ENCODE measurements at regions not wholly inside any gene's neighbourhood (a gene's known extent, or its start where the extent isn't known, plus 50 kb on each side); places are given as distances from the start of the nearest gene placed in this dataset.

DNA sequence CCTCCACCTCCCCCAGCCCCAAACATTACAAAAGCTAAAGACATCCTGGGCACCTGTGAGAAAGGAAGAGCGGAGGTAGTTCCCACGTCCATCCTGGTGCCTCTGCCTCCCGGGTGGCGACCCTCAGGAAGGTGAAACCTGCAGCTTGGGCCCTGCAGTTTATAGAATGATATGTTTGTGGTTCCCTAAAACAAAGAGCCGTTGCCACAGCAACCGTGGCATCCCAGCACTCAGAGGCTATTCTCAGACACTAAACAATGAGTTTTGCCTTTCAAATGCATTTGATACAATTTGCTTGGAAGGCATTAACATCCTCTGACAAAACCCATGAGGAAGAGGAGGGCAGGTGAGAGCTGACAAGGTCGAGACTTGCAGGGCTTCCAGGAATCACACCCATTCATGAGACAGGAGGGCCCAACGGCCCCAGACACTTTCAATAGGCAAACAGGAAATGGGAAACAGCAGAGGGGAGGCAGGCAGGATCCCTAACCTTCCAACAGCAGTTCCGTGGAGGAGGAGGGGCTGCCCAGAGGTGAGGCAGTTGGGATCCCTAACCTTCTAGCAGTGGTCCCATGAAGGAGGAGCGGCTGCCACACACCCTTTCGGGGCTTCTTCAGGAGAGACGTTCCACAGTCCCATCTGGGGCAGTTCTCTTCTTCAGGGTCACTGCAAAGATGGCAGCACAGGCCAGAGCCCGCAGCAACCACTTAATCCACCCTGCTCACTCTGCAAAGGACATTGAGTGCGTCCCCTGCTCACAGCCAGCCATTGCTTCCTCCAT lies 379.2 kb downstream of the SHANK2 start:
- DNase-seq (ENCODE audit: low spot score), result no peak

DNA sequence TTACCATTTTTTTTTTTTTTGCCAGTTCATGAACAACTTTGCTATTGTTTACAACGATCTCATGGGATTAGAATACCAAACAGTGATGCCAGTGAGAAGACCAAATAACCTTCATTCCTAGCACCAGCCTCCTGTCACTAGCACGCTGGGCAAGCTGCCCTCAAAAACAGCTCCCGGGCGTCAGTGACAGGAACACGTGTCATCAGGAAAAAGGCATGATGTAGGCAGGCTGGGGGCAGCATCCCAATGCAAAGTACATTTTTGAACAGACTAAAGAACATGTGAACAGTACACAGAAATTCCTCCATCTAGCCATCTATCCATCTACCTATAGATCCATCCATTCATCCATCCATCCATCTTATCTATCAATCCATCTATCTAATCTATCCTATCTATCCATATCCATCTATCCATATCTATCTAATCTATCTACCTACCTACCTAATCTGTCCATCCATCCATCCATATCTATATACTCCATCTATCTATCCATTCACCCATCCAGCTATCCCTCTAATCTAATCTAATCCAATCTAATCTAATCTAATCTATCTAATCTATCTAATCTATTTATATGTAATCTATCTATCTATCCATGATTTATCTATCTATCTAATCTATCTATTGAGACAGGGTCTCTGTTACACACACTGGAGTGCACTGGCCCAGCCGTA lies 378.5 kb downstream of the SHANK2 start:
- DNase-seq (ENCODE audit: low spot score), result no peak

DNA sequence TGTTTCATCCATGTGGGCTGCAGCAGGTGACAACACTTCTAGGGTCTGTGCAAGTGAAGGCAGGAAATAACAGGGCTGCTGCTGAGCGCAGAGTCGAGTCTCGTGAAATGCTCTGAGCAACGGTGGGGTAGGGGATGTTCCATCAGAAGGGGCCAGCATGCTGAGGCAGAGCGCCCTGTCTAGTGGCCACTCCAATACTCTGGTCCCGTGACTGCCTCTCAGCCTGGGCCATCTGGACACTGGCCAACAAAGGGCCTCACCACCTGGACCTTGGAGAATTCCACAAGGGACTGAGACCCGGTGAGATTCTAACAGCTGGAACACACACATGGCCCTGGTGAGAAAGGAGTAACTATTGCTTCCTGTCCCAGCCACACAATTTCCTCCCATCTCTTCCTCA lies 375.7 kb downstream of the SHANK2 start:
- DNase-seq (ENCODE audit: low spot score), result no peak

DNA sequence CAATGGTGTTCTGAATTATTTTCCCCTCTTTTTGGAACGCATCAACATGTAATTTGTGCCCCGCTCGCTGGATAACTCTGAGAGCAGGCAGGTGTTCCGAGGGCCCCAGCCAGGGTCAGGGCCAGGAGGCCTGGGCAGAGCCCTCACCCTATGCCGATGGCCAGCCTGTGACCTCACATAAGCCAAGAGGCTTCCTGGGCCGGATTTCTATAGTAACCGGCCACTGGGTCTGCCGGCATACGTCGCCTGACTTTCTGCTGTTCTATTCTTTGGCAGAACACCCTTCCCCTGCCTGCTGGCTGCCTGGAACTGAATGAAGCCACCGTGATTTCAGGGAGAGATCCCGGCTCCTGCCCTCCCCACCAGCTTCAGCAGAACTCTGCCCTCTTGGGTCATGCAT lies 375.2 kb downstream of the SHANK2 start:
- DNase-seq (ENCODE audit: low spot score), result no peak

DNA sequence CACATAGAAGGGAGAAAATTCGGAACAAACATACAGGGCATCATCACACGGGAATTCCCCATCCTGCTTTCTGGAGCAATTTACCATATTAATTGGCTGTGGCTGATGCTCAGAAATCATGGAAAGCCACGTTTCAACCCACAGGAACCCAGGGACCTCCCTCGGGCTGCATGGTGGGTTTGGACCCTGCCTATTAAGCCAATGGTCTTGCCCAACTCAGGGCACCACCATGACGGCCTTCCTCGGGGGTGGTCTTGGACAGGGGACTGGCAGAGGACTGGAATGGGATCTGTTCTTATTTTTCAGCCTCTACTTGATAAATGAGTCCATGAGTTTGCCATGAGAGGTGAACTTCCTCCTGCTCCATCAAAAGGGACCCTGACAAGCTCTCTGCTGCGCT lies 374.0 kb downstream of the SHANK2 start:
- DNase-seq (ENCODE audit: low spot score), result no peak

DNA sequence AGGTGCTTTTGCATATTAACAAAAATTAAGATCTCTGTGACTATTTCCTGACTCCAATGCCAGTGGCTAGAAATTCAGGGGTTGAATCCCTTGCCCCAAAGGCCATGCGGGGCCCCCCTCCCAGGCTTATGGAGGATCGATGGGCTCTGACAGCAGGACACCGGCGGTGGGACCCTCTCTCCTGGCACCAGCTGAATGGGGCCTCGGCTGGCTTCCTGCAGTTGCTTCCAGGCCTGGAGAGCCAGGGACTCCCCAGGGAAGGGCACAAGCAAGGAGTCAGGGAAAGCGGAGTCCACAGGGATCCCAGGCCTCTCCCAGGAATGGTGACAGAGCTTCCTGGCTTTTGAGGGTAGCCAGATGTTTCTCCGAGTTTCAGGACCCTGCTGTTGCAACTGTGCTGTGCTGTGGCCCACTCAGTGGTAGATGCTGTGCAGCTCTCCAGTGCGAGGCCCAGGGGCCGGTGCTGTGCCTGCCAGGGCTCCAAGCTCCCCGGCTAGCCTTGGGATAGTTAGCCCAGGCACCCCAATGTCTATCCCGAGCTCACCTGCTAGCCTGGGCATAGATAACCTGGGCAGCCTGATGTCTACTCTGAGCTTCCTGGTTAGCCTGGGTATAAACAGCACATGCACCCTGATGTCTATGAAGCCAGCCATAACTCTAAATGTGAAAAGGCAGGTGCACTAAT lies 372.6 kb downstream of the SHANK2 start:
- no peak for DNase-seq (ENCODE audit: low spot score)

DNA sequence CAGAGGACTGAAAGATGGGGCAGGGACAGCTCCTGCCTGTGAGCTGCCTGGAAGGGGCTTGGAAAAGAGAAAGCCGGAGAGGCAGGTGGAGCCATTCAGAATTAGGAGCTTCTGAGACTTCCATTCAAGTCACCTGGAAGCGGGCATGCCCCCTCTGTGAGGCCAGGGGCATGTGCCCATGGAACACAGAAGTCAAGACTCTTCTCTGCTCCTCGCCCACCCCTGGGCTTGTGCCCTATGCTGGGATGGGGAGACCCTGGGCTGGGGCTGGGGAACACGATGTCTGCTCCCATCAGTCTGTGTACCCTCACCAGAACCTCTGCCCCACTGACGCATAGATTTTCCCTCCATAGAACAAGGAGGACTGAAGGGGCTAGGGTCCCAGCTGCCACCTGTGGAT lies 372.0 kb downstream of the SHANK2 start:
- no peak for DNase-seq (ENCODE audit: low spot score)

DNA sequence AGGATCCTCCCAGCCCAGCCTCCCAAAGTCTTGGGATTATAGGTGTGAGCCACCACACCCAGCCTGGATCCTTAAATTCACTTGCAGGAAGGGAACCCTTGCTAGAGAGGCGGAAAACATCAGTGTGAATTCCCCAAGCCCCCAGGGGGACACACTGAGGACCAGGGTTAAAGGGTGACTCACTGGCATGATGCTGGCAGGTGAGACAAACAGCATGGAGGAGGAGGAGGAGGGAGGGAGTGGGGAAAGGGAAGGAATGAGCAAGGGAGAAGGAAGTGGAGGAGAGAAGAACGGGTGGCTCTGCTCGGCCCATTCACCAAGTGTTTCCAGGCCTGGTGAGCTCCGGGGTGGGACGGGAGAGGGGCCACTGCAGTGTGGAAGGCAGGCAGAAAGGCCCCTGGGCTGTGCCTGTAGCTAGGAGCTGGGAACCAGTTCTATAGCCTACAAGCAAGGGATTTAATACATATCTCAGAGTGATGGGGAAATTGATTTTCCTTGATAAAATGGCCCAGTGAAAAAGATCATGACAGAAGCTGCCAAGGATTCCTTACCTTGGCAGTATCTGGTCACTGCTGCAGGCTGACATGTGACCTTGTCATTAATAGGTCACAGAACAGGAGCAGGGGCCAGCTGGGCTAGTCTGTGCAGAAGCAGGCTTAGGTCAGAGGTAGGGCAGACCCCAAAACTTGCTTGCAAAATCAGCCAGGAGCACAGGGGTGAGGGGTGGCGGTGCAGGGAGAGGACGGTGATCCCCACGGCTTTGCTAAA lies 370.2 kb downstream of the SHANK2 start:
- DNase-seq (ENCODE audit: low spot score), result no peak

DNA sequence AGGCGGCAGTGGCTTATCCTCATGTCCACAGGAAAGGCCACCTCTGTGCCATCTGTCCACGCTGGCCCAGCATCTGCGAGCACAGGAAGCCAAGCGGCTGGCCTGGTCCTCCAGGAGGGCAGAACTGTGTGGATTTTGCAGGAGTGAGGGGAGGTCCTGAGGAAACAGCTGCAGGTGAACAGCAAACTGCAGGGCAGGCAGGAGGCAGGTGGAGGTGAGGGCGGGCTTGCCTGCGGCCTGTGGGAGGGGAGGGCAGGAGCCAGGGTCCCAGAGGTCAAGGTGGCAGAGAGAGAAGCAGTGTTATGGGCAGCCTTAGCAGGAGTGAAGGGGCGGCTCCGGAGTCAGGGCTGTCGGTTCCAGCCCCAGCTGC lies 369.7 kb downstream of the SHANK2 start:
- DNase-seq (ENCODE audit: low spot score), result no peak

DNA sequence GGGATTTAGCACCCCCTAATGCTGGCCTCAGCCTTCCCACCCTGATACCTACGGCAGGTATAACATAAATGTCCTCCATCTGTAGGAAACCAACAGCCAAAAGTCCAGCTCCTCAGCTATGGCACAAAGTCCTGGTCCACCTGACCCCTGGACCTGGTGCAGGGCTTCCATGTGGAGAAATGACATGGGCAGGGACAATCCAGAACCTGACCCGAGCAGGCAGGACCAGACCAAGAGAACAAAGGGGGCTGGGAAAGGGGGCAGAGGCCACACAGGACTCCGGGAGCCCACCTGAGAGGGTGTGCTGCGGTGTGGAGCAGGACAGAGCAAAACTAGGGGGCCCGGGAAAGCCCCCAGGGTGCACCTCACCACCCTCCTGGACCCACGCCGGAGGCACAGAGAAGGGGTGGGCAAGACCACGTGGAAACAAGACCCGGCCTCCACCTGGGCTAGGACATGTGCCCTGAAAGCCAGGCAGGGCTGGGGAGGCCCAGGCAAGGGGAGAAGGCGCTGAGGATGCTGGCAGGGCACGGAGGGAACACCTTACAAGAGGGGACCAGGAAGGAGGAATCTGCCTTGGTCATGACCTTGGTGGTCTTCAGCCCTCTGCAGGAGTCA lies 368.9 kb downstream of the SHANK2 start:
- no peak for DNase-seq (ENCODE audit: low spot score)

DNA sequence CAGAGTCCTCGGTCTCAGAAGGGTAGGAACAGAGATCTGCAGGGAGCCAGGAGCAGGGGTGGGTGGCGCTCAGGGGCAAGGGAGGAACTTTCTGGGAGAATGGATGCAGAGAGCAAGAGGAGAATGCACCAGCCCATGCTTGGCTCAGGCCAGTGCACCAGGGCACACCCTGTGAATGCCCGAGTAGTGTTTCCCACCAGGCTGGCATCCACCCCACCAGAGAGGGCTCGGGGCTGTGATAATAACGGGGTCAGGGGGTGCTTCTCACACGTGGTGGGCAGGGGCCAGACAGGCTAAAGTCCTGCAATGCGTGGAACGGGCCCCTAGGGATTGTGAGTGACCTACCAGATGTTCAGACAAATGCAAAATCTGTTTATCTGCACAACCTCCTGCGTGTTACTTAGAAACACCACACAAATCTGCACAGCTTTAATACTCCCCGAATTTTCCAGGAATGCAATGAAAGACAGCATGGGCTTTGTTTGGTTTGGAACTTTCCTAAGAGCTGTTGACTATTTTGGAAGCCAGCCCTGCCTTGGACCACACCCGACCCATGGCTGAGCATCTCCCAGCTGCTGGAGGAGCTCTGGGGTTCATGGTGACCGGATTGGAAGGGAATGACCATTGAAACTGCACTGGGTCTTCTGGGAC lies 368.3 kb downstream of the SHANK2 start:
- no peak for DNase-seq (ENCODE audit: low spot score)

DNA sequence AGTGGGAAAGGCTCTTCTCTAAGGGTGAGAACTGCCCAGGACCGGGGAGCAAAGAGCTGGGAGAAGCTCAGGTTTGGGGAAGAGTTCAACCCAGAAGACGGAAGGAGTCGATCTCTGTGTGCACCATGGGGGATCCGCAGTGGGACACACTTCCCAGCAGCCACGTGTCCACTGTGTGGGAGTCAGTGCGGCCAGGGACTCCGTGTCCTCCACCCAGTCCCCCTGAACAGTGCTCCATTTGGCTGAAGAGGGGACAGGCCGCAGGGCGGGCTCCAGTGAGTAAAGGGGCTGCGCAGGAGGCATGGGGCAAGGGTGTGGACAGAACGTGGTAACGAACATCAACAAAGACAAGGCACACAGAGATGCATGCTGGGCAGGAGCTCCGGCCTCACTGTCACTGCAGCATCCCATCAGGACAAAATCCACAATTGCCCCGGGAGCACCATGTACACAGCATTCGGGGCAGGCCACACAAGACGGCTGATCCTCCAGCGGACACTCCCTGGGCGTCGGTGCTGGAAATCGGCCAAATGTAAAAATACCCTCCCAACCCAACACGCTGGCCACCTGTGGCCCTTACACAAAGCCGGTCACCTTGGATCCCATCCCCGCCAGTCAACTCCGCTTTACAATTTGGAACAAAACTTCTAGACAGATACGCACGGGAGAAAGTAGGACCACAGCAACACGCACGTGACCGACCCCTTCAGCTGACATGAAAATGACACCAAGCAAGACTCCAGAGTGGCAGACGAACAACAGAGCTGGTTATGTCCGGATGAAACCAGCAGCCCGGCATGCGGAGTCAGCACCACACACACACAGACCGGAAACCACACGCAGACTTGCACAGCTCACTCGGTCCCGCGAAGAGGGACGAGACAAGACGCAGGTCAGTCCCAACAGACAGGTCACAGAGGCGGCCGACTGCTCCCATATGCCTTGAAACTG lies 366.8 kb downstream of the SHANK2 start:
- no peak for DNase-seq (ENCODE audit: low spot score)

DNA sequence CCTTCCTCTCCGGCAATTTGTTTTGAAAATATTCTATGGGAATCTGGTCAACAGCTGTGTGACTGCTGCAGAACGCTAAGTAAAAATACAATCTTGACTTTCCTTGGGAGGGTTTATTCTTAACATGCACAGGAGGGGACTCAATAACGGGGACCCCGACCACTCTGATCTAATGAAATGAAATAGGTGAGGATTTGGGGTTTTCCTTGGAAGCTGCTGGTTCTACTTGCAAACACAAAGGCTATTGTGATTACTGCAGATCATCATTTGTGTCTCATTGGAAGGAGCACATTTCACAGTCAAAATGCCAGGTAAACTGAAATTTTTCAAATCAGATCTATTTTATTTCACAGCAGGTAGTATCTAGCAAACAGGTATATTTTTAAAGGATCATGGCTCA lies 366.1 kb downstream of the SHANK2 start:
- no peak for DNase-seq (ENCODE audit: low spot score)

DNA sequence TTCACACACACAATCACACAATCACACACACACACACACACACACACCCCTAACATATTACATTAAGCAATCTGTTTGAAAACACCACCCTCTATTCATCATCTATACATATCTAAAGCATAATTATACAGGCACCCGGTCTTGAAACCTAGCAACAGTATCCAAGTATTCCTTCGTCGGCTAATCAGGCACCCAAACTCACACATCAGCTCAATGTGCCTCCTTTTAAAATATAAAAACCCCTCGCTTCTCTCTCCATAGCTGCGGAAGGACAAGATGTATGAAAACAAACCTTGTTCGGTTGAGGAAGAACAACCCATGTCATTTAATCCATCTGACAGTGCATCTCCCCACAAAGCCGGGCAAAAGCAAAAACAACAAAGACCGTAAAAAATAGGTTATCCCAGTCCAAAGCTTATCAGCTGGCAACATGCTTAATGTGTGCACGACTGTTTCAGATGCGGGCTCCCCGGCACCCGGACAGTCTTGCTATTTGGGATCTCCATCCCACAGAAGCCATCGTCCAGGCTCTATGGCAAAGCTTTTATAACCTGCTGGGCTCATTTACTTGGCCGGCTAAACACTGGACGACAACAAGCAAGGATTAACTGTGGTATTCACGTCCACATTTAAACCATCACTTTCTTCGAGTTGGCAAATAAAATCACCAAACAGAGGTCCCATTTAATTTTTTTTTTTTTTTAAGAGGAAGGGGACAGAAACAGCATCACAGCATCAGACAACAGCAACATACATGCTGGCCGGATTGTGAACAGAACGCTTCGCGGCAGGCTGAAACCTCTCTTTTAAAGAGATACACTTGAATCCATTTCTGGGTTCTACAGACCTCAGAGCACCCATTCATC lies 365.5 kb downstream of the SHANK2 start:
- no peak for DNase-seq (ENCODE audit: low spot score)

DNA sequence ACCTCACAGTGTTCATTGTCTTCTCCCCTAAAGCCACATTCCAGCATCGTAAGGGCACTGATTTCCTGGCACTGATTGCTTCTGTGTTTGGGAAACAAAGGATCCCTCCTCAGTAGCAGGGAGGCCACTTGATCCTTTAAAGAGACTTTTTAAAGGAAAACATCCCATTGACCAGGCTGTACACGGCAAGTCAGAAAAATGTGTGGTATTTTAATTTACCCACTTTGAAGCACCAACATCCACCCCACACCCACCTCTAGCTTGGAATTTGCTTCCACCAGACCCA lies 364.9 kb downstream of the SHANK2 start:
- DNase-seq (ENCODE audit: low spot score), result no peak

DNA sequence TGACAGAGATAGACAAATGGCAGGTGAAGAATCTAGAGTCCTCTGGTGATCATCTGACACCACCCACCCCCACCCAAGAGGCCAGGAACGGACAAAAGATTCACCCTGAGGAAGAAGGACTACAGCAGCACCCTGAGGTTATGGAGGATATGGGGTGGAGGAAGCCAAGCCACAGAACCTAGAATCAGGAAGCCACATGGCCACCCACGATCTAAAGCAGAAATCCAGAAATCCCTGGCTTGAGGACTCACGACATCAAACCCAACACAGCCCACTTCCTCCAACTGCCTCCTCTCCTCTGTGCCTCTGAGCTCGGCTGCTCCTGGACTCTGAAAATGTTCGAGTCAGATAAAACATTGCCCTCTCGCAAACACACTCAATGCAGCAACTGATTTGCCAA lies 364.3 kb downstream of the SHANK2 start:
- DNase-seq (ENCODE audit: low spot score), result no peak

DNA sequence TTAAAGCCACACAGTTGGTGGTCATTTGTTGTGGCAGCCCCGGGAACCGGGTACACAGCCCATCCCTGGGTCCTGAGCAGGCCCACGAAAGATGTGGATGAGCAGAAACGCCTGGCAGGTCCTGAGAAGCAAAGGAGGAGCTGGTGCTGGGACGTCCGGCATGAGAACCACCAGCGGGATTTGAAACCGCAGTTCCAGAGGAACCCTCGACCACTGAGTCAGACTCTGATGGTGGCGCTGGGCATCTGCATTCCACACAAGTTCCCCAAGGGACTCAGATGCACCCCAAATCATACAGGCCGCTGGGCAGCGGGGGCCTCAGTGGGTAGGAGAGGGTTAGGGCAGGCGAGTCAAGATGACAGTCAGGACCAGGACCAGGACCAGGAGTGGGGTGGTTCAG lies 363.0 kb downstream of the SHANK2 start:
- DNase-seq (ENCODE audit: low spot score), result no peak

DNA sequence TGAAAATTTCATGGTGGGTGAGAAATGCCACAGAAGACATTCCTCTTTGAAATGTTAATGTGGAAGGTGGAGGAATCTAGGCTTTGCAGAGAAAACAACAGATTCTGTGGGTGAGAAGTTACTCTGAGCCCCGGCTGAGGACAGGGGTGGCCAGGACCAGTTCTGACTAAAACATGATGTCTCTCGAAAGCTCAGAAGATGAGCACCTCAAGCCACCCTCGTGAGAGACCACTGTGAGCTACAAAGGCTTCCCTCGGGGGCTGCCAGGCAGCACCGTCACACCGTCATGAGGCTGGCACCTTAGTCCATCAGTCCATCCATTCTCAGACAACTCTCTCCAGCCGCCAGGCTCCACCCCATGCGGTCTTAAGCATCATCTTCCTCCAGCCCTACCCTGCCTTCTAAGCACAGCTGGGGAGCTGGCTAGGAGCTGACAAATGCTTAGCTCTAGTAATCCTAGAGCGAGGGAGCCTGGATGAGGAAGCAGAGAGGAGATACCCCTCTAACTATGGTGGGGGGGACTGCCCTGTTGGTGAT lies 360.5 kb downstream of the SHANK2 start:
- DNase-seq (ENCODE audit: low spot score), result no peak

DNA sequence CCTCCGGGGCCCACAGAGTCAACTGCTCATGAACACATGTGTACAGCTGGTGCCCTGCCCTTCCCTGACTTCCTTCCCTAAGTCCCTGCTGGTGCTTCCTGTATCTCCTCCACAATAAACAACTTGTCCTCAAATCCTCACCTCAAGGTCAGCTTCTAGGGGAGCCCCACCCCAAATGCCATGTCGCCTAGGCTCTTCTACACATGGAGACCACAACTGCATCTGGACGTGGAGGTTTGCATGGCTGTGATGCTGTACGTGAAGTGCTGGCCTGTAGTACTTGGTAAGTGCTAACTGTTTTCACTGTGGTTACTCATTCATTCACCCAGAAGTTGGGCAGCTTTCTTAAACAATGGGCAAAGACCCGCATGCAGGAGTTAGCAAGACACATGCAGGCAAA lies 359.5 kb downstream of the SHANK2 start:
- no peak for DNase-seq (ENCODE audit: low spot score)

Measured in NAMALWA (cell line).